ENCODE measurements at regions not wholly inside any gene's neighbourhood (a gene's known extent, or its start where the extent isn't known, plus 50 kb on each side); places are given as distances from the start of the nearest gene placed in this dataset.
"Not testable (repeated sequence)": the region's sequence is repeated elsewhere in the genome, so short reads cannot be mapped to it uniquely, and the experiment has no call there.

DNA sequence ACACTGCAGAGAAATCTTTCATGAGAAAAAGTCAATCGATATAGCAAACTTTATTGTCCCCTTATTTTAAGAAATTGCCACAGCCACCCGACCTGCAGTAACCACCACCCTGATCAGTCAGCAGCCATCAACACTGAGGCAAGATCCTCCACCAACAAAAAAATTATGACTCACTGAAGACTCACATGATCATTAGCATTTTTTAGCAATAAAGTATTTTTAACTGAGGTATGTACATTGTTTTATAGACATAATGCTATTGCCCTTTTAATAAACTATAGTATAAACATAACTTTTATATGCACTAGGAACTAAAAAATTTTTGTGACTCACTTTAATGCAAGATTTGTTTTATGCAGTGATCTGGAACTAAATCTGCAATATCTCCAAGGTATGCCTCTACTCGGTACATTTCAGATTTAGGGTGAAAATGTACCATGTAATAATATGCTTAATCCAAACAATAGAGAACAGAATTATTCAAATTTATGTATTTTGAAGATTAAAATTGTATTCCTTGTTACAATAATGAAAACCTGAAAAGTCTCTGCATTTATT lies 79.2 kb upstream of the CEP126 start:
- no peaks in the 10 kb centered on the region for H3K4me1 ChIP-seq (ENCODE audit: control insufficient read depth, extremely low read depth, insufficient read depth, low read length)
- no peak overlapping the region for H3K9ac ChIP-seq (replicated peaks; ENCODE audit: extremely low read depth, insufficient read depth, low read length)
- no peak overlapping the region for H3K27ac ChIP-seq (ENCODE audit: insufficient read depth, low read depth, low read length)
- H3K4me3 ChIP-seq (replicated peaks in 1 of 3; ENCODE audit: insufficient read depth in 1 of 3, low read depth in 1 of 3, low read length in 3 of 3): no peak overlapping the region
- H3K9me1 ChIP-seq (replicated peaks; ENCODE audit: control insufficient read depth, extremely low read depth, insufficient read depth, low read length): no peaks in the 10 kb centered on the region
- H3K79me2 ChIP-seq (ENCODE audit: control insufficient read depth, insufficient read depth, low read length): no peaks in the 10 kb centered on the region
- no TSS peak for BruUV-seq (replicated peaks)
- no peak for DNase-seq (ENCODE audit: low read depth, low spot score)
- H4K20me1 ChIP-seq (replicated peaks; ENCODE audit: control insufficient read depth, extremely low read depth, insufficient read depth, low read length): no peaks in the 10 kb centered on the region
- no peaks in the 10 kb centered on the region for H3K27me3 ChIP-seq (ENCODE audit: control insufficient read depth in 2 of 2, insufficient read depth in 2 of 2, low read length in 2 of 2)
- no peak overlapping the region for H2AFZ ChIP-seq (ENCODE audit: low read depth, low read length)
- no peak overlapping the region for H3K4me2 ChIP-seq (ENCODE audit: insufficient read depth, low read length)
- FAIRE-seq: no peak
- intact Hi-C loops (cut with micrococcal nuclease) (no loop called here), dilution Hi-C loops (cut with MboI; ENCODE audit: extremely low pct_ligation_motif_present, low sequenced_read_pairs) (no loop called here)
- CTCF ChIA-PET: interaction anchor here (1.7 kb wide), 1 partner anchor 12 kb away, joined by 7 read pairs; no protein-coding TSS in a partner anchor
- no peaks in the 10 kb centered on the region for H3K9me3 ChIP-seq (replicated peaks; ENCODE audit: control insufficient read depth, insufficient read depth, low read length)
- H3K36me3 ChIP-seq (ENCODE audit: control insufficient read depth in 2 of 2, extremely low read depth in 1 of 2, insufficient read depth in 2 of 2, low read length in 2 of 2): no peaks in the 10 kb centered on the region
- TF ChIP-seq EZH2 (IDR thresholded peaks at IDR 0.05; ENCODE audit: borderline replicate concordance, low read depth, low read length, severe bottlenecking): no peak
- no peak for TF ChIP-seq MYC (IDR thresholded peaks at IDR 0.05; ENCODE audit: low read depth, low read length)
- TF ChIP-seq POLR2A (IDR thresholded peaks at IDR 0.05; ENCODE audit: low read depth, low read length): no peak
- TF ChIP-seq FOS (IDR thresholded peaks at IDR 0.05; ENCODE audit: borderline replicate concordance, insufficient read depth, low read length): no peak
- TF ChIP-seq GATA2 (IDR thresholded peaks at IDR 0.05; ENCODE audit: insufficient read depth, insufficient read length, low read depth, low read length): no peak
- TF ChIP-seq JUN (IDR thresholded peaks at IDR 0.05; ENCODE audit: borderline replicate concordance, insufficient read depth, insufficient read length, low read depth): no peak
- TF ChIP-seq, protein P1, sequence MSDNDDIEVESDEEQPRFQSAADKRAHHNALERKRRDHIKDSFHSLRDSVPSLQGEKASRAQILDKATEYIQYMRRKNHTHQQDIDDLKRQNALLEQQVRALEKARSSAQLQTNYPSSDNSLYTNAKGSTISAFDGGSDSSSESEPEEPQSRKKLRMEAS (IDR thresholded peaks at IDR 0.05; ENCODE audit: insufficient read depth, insufficient read length): no peak
- no peak for TF ChIP-seq POLR2AphosphoS5 (IDR thresholded peaks at IDR 0.05; ENCODE audit: insufficient read depth, low read depth, low read length)
- TF ChIP-seq, protein P2, sequence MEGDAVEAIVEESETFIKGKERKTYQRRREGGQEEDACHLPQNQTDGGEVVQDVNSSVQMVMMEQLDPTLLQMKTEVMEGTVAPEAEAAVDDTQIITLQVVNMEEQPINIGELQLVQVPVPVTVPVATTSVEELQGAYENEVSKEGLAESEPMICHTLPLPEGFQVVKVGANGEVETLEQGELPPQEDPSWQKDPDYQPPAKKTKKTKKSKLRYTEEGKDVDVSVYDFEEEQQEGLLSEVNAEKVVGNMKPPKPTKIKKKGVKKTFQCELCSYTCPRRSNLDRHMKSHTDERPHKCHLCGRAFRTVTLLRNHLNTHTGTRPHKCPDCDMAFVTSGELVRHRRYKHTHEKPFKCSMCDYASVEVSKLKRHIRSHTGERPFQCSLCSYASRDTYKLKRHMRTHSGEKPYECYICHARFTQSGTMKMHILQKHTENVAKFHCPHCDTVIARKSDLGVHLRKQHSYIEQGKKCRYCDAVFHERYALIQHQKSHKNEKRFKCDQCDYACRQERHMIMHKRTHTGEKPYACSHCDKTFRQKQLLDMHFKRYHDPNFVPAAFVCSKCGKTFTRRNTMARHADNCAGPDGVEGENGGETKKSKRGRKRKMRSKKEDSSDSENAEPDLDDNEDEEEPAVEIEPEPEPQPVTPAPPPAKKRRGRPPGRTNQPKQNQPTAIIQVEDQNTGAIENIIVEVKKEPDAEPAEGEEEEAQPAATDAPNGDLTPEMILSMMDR (IDR thresholded peaks at IDR 0.05; ENCODE audit: extremely low read depth in 1 of 2, insufficient read depth in 1 of 2, low read depth in 1 of 2, low read length in 2 of 2): no peak
- POLR2A ChIA-PET: no interaction called here

DNA sequence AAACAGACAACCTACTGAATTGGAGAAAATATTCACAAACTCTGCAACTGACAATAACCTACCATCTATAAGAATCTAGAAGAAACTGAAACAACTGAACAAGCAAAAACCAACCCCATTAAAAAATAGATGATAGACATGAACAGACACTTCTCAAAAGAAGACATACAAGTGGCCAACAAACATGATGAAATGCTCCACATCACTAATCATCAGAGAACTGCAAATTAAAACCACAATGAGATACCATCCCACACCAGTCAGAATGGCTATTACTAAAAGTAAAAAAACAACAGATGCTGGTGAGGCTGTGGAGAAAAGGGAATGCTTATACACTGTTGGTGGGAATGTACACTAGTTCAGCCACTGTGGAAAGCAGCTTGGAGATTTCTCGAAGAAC lies 84.3 kb upstream of the CEP126 start:
- H3K27me3 ChIP-seq (ENCODE audit: control insufficient read depth in 2 of 2, insufficient read depth in 2 of 2, low read length in 2 of 2); FAIRE-seq; H3K9me1 ChIP-seq (replicated peaks; ENCODE audit: control insufficient read depth, extremely low read depth, insufficient read depth, low read length); DNase-seq (ENCODE audit: low read depth, low spot score); H3K36me3 ChIP-seq (ENCODE audit: control insufficient read depth in 2 of 2, extremely low read depth in 1 of 2, insufficient read depth in 2 of 2, low read length in 2 of 2); H3K4me3 ChIP-seq (replicated peaks in 1 of 3; ENCODE audit: insufficient read depth in 1 of 3, low read depth in 1 of 3, low read length in 3 of 3); BruUV-seq (replicated peaks); H3K27ac ChIP-seq (ENCODE audit: insufficient read depth, low read depth, low read length); intact Hi-C loops (cut with micrococcal nuclease); dilution Hi-C loops (cut with MboI; ENCODE audit: extremely low pct_ligation_motif_present, low sequenced_read_pairs); H4K20me1 ChIP-seq (replicated peaks; ENCODE audit: control insufficient read depth, extremely low read depth, insufficient read depth, low read length); H2AFZ ChIP-seq (ENCODE audit: low read depth, low read length); H3K4me1 ChIP-seq (ENCODE audit: control insufficient read depth, extremely low read depth, insufficient read depth, low read length); H3K9me3 ChIP-seq (replicated peaks; ENCODE audit: control insufficient read depth, insufficient read depth, low read length); H3K9ac ChIP-seq (replicated peaks; ENCODE audit: extremely low read depth, insufficient read depth, low read length); H3K79me2 ChIP-seq (ENCODE audit: control insufficient read depth, insufficient read depth, low read length); H3K4me2 ChIP-seq (ENCODE audit: insufficient read depth, low read length); POLR2A ChIA-PET: not testable (repeated sequence)
- CTCF ChIA-PET: interaction anchor here (1.6 kb wide), 1 partner anchor 17 kb away, joined by 5 read pairs; no protein-coding TSS in a partner anchor

Data from endothelial cell of umbilical vein (primary cell).